GM19395 (cell line): ENCODE measurements at regions not wholly inside any gene's neighbourhood (a gene's known extent, or its start where the extent isn't known, plus 50 kb on each side); places are given as distances from the start of the nearest gene placed in this dataset.
A peak's percentile ranks its signal among the peaks of the same experiment; 100 is the strongest.

ENCODE experiments used
- ATAC-seq: cut with Tn5 transposase; IDR thresholded peaks from one replicate; pipeline ENCODE4 v1.9.1; 2021; ENCODE audit warnings: mild to moderate bottlenecking, moderate library complexity; ENCODE audit not compliant: unreplicated experiment

DNA sequence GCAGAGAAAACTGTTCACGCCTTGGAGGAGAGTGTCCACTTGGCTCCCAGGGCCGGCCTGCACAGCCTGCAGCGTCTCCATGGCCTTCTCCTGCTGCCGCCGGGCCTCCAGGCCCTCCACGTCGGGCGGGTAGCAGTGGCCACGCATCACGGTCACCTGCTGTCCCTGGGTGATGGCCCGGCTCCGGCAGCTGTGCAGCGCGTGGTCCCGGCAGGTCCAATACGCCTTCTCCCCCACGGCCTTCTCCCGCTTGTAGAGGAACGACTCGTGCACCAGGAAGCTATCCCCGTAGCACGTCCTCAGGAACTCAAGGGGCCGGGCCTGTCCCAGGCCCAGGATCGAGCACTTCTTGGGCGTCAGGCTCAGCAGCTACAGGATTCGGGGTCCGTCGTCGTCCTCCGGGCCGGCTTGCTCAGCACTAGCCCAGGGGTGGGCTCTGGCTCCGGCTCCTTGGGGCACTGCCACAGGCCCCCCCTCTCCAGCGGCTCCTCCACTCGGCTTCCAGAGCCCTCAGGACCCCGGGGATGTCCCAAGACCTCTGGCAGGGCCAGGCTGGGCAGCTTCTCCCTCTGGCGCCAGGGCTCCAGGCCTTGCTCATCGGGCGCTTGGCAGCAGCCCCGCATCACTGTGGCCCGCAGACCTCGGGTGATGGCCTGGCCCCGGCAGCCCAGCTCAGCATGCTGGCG lies 83.6 kb upstream of the FXR1 start:
- no peak for ATAC-seq

DNA sequence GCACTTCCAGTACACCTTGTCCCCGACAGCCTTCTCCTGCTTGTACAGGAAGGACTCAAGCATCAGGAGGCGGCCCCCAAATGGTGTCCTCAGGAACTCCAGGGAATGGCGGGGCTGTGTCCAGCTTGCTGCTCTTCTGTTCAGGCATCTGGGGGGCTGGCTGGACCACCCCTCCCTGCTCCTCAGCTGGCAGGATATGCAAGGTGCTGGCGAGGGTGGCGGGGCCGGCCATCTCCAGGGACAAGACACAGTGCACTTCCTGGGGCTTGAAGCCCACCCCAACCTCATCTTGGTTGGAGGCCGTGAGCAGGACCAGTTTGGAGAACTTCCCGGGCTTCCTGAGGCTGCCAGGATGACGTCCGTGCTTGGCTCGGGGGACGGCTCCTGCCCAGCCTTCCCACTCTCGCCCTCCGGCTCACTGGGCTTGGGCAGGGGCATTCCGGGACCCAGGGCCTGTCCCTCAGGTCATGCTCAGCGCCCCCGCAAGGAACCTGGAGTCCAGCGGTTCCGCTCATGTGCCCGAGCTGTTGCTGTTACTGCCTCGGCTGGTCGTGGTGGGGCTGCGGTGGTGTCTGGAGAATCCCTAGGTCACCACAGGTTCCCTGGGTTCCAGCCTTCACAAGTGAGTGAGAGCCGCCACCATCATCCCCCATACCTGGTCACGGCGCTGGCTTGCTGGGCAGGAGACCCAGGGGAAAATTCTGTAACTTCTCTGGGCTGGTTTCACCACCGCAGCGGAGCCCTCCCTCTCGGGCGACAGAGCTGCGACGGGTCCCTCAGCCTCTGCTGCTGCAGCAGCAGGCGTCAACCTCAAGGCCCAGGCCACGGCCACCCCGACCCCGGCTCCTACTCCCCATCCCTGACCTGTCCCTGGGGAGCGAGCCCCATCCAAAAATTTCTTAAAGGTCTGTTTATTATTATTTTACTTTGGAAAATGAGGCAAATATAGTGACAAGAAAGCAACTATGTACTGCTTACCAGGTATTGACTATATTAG lies 82.8 kb upstream of the FXR1 start:
- no peak for ATAC-seq

DNA sequence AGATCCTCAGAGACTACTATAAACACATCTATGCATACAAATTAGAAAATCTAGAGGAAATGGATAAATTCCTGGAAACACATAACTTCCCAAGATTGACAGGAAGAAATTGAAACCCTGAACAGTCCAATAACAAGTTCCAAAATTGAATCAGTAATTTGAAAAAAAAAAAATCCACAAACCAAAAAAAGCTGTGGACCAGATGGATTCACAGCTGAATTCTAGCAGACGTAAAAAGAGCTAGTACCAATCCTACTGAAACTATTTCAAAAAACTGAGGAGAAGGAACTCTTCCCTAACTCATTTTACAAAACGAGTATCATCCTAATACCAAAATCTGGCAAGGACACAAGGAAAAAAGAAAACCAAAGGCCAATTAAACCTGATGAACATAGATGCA lies 77.0 kb upstream of the FXR1 start:
- ATAC-seq, result no peak

DNA sequence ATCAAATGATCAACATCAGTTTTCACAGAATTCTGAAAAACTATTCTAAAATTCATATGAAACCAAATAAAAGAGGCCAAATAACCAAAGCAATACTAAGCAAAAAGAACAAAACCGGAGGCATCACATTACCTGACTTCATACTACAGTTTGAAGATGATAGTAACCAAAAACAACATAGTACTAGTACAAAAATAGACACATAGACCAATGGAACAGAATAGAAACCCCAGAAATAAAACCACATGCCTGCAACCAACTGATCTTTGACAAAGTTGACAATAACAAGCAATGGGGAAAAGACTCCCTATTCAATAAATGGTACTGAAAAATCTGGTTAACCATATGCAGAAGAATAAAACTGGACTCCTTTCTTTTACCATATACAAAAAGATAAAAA lies 75.7 kb upstream of the FXR1 start:
- ATAC-seq, result no peak

DNA sequence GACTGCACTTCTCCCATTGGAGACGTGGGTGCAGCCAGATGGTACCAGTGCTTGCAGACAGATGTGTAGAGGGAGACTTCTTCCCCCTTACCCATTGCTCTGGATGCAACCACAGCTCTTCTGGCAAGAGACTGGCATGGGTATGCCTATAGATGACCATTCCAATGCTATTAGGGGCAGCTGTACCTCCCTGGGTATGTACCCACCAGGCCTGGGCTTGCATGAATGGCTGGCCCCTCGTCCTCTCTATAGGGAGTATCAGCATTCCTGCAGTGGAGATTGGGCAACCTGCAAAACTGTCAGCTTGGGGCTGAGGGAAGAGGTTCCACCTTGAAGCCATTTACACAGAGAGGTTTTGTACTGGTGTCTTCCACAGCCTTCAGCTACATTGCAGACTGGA lies 57.6 kb upstream of the FXR1 start:
- ATAC-seq, result no peak

DNA sequence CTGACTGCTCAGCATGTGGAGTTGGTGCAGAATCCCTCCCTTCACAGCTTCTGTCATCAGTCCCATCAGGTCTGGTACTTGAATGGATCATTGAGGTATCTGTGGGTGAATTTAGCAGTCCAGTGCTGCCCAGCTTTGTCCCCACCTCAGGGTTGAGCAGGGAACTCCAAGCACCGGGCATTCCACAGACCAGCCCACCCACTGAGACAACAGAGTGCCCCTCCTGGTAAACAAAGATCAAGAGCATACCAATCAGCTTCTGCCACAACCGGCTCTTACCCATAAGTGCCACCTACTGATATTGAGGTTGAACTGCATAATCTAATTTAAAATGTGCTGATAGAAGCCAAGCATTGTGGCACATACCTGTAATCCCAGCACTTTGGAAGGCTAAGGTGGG lies 57.1 kb upstream of the FXR1 start:
- ATAC-seq, result peak; percentile 64

DNA sequence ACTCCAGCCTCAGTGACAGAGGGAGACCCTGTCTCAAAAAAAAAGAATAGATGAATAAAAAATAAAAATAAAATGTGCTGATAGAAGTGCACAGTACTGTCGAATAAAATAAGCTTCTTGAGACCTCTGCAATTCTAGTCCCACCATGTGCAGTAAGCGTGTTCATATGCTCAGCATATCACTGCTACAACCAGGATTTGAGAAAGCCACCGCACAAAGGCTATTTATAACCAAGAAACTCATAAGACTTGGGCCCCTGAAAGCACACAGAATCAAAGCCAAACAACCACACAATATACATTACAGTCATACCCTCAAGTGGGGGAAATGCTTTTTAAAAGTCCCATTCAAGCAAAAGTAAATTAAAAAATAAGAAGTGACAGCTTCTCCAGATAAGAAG lies 56.5 kb upstream of the FXR1 start:
- ATAC-seq, result no peak

DNA sequence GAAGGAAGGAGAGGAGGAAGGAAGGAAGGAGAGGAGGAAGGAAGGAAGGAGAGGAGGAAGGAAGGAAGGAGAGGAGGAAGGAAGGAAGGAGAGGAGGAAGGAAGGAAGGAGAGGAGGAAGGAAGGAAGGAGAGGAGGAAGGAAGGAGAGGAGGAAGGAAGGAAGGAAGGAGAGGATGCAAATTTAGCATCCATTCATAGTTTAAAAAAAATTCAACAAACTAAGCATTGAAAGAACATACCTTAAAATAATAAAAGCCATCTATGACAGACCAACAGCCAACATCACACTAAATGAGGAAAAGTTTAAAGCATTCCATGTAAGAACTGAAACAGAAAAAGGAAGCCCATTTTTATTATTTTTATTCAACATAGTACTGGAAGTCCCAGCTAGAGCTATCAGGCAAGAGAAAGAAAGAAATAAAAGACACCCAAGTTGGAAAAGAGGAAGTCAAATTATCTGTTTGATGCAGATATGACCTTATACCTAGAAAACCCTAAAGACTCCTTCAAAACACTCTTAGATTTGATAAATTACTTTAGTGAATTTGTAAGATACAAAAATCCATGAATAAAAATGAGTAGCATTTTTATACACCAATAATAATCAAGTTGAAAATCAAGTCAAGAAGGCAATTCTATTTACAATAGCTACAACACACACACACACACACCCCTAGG lies 52.2 kb upstream of the FXR1 start:
- no peak for ATAC-seq
